ENCODE measurements at regions not wholly inside any gene's neighbourhood (a gene's known extent, or its start where the extent isn't known, plus 50 kb on each side); places are given as distances from the start of the nearest gene placed in this dataset.
"Not testable (repeated sequence)": the region's sequence is repeated elsewhere in the genome, so short reads cannot be mapped to it uniquely, and the experiment has no call there.

- no peak for DNase-seq (ENCODE audit: low read depth)
Observed at GRCh38 chr6:137969874-137970273, 102.8 kb downstream of the TNFAIP3 start.

GRCh38 chr6:137970368-137970767, 103.3 kb downstream of the TNFAIP3 start:
- DNase-seq (ENCODE audit: low read depth): no peak

DNA sequence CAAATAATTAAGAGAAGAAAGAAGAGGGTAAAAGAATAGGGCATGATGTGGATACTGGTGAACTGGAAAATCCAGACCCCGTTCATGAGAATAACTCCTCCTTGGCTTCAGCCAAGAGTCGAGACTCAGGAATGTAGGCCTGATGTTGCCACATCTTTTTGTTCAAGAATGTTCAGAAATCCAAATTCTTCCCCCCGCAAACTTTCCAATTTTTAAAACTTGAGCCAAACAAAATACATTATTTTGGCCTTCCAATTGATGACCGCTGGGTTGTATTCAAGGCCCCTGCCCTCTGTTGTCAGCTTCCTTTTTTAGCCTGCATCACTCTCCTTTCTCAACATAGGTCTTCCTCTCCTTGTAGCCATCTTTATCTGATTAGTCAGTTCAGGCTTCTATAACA, 106.1 kb downstream of the TNFAIP3 start:
- no peak for DNase-seq (ENCODE audit: low read depth)

GRCh38 chr6:137975188-137975940, 108.3 kb downstream of the TNFAIP3 start:
- DNase-seq (ENCODE audit: low read depth): no peak

GRCh38 chr6:137976430-137976829, 109.4 kb downstream of the TNFAIP3 start:
- DNase-seq (ENCODE audit: low read depth): no peak

DNA sequence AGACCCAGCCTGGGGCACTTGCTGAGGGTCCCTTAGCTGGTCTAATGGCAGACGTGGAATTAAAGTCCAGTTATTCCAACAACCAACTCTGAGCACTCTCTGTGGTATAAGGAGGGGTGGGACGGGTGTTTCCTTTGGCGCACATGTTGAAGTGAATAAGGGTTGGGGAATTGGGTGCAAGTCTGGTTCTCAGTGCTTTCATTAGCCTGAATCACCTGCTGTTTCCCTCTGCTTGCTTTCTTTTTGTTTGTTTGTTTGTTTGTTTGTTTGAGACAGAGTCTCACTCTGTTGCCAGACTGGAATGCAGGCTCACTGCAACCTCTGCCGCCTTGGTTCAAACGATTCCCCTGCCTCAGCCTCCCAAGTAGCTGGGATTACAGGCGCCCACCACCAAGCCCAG, 110.1 kb downstream of the TNFAIP3 start:
- DNase-seq (ENCODE audit: low read depth): no peak

GRCh38 chr6:137977814-137978213, 110.8 kb downstream of the TNFAIP3 start:
- no peak for DNase-seq (ENCODE audit: low read depth)

DNA sequence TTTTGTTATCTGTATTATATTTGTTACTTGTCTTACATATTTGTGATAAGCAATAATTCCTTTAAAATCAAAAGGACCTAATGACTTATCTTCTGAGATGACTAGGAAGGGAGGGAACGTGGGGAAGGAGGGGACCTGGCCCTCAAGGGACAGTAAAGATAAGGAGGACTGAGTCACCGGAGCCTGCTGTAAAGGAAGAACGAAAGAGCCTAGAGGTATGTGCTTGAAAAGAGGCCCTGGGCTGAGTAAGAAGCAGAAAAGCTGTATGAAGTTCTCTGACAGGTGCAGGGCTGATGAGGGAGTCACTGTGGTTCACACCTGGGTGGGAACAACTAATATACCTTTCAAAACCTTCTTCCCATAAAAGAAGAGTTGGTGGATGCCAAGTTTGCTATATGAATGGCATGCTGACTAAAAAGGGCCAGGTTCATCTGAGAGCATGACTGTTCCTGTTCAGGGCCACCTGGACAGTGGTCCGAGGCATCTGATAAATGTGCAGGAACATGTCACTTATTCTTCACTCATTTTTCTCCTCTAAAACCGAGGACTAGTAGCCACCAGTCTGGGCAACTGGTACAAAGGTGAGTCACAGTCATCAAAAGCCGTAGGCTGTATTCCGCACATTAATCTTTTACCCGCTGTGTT, 111.3 kb downstream of the TNFAIP3 start:
- DNase-seq (ENCODE audit: low read depth): no peak

DNA sequence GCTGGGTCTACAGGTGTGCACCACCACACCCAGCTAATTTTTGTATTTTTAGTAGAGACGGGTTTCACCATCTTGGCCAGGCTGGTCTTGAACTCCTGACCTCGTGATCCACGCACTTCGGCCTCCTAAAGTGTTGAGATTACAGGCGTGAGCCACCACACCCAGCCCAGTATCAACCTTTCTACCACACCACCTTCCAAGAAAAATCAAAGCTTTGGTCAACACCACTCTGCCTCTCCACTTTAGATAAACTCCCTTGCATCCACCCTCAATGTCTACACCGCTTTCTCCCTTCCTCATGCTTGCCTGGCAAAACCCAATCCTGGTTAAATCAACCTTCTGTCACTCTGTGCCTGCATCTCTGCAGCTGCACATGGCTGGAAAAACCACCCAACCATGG, 112.2 kb downstream of the TNFAIP3 start:
- not testable (repeated sequence) for DNase-seq (ENCODE audit: low read depth)

DNA sequence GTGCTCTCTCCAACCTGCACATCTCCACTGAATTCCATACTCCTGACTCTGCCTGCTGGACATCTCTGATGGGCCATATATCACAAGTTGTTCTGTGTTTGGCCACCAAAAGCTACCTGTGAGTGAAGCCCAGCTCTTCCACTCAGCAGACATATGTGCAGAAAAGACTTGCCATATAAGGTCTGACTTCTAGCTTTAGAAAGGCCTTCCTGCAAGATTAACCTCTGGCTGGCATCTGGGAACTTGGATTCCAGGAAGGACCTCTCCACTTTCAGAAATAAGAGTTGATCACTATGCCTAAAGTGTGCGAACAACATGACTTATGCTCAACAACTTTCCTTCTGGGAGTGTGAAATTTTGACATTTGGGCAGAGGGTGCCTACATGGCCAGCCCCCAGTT, 113.7 kb downstream of the TNFAIP3 start:
- DNase-seq (ENCODE audit: low read depth): no peak

GRCh38 chr6:137981758-137982157, 114.7 kb downstream of the TNFAIP3 start:
- DNase-seq (ENCODE audit: low read depth): no peak

DNA sequence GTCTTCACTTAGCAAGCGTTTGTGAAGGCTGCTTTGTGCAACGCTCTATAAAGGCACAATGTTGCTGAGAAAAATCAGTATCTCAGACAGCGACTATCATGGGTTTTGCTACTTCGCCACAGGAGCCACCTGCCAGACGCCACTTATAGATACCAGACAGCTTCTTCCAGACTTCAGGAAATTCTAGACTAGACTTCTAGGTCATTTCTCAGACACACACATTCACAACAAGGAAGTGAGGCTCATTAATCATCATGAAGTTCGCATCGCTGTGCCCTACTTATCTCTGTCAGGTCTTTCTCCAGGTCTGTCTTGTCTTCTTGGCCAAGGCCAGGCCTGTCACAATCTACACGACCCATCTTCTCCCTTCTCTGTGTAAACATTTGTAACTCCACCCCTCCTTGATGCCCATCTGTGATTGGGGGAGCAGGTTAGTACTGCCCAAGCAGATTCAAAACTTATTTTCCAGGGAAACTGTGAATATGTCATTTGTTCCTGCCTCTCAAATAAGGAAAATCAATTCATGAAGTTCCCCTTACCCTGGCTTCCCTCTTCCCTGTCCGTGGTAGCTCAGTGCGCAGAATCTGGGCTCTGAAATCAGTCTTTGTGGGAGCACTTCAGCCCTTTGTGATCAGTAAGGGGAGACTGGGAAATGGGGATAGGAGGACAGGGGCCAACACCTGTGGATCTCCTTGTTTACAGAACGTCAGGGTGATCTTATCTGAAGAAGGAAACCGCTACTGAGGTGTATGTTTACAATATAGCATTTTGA, 115.5 kb downstream of the TNFAIP3 start:
- no peak for DNase-seq (ENCODE audit: low read depth)

GRCh38 chr6:137983269-137983668, 116.2 kb downstream of the TNFAIP3 start:
- no peak for DNase-seq (ENCODE audit: low read depth)

DNA sequence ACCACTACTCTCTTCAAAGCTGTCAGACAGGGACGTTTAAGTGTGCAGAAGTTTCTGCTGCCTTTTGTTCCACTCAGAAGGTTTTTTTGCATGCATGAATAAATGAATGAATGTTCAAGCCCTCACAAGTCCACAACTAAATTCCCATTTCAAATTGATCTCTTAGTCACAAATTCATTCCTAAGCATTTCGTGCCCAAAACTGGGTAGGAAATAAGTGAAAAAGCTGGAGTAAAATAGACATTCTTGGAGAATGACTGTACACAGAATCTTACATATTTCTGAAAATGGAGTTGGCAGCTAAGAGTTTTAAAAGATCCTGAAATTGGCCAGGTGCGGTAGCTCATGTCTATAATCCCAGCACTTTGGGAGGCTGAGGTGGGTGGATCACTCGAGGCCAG, 117.6 kb downstream of the PERP start:
- DNase-seq (ENCODE audit: low read depth): no peak

- no peak for DNase-seq (ENCODE audit: low read depth)
Observed at GRCh38 chr6:137995371-137995770, 111.8 kb downstream of the PERP start.

DNA sequence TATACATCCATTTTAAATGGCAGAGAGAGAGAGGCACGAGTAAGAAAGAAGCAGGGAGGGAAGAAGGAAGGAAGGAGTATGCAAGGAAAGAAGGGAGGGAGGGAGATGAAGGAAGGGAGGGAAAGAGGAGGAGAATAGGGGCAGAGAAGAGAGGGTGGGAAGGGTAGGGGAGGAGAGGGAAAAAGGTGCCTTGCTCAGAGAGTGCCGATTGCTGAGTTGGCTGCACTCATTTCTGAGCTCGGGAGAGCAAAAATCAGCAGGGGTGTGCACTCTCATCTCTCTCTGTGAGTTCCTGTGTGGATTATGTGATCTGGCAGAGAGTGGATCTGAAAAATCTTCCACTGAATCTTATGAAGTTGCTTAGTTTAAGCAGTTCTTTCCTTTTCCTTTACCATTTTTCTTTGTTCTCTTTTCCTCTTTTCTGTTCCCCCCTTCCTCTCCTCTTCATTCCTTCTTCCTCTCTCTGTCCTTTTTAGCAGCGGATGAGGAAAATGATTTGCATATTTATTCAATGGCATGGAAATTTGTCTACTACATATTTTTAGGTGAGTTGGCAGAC, 108.7 kb downstream of the PERP start:
- DNase-seq (ENCODE audit: low read depth): no peak

DNA sequence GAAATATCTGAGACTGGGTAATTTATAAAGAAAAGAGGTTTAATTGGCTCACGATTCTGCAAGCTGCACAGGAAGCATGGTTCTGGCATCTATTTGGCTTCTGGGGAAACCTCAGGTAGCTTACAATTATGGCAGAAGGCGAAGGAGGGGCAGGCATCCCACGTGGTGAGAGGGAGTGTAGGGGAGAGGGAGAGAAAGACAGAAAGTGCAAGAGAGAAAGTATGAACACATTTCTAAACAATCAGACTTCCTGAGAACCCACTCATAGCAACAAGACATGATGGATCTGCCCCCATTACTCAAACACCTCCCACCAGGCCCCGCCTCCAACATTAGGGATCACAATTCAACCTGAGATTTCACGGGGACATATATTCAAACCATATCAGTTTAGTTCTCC, 107.4 kb downstream of the PERP start:
- DNase-seq (ENCODE audit: low read depth): no peak

GRCh38 chr6:138000941-138001340, 106.3 kb downstream of the PERP start:
- no peak for DNase-seq (ENCODE audit: low read depth)

DNA sequence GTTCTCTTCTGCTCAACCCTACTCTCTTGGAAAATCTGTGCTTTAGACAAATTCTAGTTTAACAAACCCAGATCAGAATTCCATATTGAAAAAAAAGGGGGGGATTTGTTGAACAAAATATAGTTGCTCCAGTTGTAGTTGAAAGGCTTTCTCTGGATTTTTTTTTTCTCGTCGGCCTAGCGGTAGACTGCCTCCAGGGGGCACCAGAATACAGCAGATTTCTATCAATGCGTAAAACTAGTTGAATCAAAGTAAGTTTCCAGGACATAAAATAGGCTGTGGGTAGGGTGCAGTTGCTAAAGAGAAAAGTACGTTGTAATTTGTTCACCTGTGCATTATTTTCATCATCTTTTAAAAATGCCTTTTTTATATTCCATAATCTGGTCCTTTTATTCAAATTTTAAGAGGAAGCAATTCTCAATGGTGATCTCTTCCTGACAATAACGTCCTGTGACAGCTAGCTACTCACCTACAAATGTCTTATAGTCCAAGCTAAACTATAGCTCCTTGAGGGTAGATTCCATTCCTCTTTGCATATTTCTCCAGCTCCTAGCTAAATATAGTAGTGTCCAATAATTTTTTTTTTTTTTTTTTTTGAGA, 105.4 kb downstream of the PERP start:
- peak; percentile 20 for DNase-seq (ENCODE audit: low read depth)

DNA sequence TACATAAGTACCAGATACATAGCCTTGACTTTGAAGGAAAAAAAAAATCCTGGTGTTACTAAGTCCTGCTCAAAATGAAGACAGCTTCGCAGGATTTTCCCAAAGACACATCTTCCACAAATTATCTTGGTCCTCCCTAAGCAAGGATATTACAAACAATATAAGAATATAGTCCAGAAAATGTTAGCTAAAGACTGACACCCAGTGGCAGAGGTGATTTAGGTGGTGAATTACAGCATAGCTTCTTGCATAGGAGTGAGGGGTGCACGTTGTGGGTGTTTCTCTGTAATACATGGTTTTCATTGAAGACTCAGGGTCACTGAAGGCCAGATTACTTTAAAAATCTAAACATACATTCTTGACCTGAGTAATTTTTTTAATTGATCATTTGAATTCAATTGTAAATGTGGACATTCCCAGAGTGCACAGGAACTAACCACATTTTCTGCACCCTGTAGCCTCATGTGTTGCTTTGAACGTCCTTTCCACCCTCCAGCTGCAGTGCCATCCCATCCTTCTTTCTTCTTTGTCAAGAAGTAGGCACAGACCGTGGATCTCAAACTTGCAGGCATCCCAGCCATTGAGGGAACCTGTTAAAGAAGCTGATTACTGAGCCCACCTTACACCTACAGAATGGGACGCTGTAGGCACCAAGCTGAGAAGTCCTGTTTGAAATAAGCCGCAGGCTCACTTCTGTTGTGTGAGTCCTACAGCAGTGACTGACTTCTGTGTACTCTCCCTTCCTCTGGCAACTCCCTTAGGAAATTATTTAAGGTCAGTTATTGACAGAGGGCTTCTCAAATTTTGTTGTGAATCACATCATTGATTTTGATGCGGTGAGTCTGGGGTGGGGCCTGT, 102.6 kb downstream of the PERP start:
- peak; percentile 14 for DNase-seq (ENCODE audit: low read depth)

DNA sequence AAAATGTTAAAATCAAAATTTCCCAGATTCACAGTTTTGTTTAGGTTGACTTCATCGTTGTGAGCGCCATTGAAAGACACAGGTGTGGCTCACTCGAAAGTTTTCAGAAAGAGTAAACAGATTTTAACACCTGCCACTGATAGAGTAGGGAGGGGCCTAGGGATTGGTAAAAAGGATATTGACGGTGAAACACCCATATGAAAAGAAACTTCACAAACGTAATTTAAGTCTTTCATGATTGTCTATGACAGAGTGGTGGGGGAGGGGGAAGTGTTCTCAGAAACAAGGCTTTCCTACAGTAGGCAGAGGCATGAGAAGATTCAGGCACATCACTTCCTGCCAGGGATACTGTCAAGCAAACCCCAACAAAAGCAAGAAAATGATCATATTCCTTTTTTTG, 101.4 kb downstream of the PERP start:
- DNase-seq (ENCODE audit: low read depth): no peak

All from HS-5 (cell line).